ENCODE measurements at regions not wholly inside any gene's neighbourhood (a gene's known extent, or its start where the extent isn't known, plus 50 kb on each side); places are given as distances from the start of the nearest gene placed in this dataset.

DNA sequence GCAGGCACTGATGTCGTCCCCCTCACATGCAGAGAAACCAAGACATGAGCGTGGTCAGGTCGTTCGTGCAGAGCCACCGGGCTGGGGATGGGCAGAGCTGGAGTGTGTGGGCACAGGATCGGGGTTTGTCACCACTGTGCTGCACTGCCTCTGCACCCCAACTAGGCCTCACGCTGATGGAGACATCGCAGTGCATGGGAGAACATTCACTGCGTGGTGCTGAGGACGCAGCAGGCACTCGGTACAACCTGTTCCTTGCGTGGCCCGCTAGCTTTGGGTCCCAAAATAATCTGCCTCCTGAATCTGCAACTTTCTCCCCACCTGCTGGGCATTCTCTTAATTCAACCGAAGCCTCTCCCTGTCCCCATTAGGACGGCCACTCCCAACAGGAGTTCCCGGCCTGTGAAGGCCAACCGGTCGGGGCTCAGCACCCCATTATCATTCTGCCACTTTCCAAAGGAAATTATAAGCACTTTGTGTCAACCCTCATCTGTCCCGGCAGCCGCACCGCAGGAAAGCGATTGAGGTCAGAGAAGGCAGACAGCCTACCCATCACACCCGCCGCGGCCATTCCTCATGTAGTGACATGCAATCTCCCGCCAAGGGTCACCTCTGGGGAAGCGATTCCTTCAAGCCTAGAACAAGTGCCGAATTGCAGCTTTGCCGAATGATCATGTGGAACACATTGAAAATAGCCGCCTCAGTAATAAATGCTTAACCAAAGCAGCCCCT is 490.4 kb downstream of the MN1 start:
- no peaks in the 10 kb centered on the region for H3K27me3 ChIP-seq (ENCODE audit: insufficient read depth, low read depth, severe bottlenecking)
- no peak overlapping the region for H3K4me3 ChIP-seq (ENCODE audit: low read depth, low read length)
- TF ChIP-seq, protein P1, sequence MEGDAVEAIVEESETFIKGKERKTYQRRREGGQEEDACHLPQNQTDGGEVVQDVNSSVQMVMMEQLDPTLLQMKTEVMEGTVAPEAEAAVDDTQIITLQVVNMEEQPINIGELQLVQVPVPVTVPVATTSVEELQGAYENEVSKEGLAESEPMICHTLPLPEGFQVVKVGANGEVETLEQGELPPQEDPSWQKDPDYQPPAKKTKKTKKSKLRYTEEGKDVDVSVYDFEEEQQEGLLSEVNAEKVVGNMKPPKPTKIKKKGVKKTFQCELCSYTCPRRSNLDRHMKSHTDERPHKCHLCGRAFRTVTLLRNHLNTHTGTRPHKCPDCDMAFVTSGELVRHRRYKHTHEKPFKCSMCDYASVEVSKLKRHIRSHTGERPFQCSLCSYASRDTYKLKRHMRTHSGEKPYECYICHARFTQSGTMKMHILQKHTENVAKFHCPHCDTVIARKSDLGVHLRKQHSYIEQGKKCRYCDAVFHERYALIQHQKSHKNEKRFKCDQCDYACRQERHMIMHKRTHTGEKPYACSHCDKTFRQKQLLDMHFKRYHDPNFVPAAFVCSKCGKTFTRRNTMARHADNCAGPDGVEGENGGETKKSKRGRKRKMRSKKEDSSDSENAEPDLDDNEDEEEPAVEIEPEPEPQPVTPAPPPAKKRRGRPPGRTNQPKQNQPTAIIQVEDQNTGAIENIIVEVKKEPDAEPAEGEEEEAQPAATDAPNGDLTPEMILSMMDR (IDR thresholded peaks at IDR 0.05; ENCODE audit: low read depth, low read length), result no peak
- no peak overlapping the region for H3K27ac ChIP-seq
- H3K36me3 ChIP-seq, result no peaks in the 10 kb centered on the region
- H3K9me3 ChIP-seq (ENCODE audit: severe bottlenecking), result peaks cover 3% of the 10 kb centered on the region
- no peak for DNase-seq

GRCh38 chr22:27311698-27312550 is 489.6 kb downstream of the MN1 start:
- no peaks in the 10 kb centered on the region for H3K36me3 ChIP-seq
- no peak overlapping the region for H3K27ac ChIP-seq
- no peak for DNase-seq
- TF ChIP-seq, protein P1 (IDR thresholded peaks at IDR 0.05; ENCODE audit: low read depth, low read length), result no peak
- H3K9me3 ChIP-seq (ENCODE audit: severe bottlenecking), result peaks cover 3% of the 10 kb centered on the region
- H3K27me3 ChIP-seq (ENCODE audit: insufficient read depth, low read depth, severe bottlenecking), result no peaks in the 10 kb centered on the region
- H3K4me3 ChIP-seq (ENCODE audit: low read depth, low read length), result no peak overlapping the region

GRCh38 chr22:27312565-27312964 is 489.0 kb downstream of the MN1 start:
- Histone ChIP-seq H3K27me3 (ENCODE audit: insufficient read depth, low read depth, severe bottlenecking) (no peaks in the 10 kb centered on the region), H3K4me3 (ENCODE audit: low read depth, low read length) (no peak overlapping the region), H3K9me3 (ENCODE audit: severe bottlenecking) (peaks cover 3% of the 10 kb centered on the region), H3K27ac (no peak overlapping the region), H3K36me3 (no peaks in the 10 kb centered on the region)
- TF ChIP-seq, protein P1 (IDR thresholded peaks at IDR 0.05; ENCODE audit: low read depth, low read length), result no peak
- DNase-seq, result no peak

GRCh38 chr22:27312966-27313855 is 488.3 kb downstream of the MN1 start:
- H3K36me3 ChIP-seq, result no peaks in the 10 kb centered on the region
- H3K27me3 ChIP-seq (ENCODE audit: insufficient read depth, low read depth, severe bottlenecking), result no peaks in the 10 kb centered on the region
- TF ChIP-seq, protein P1 (IDR thresholded peaks at IDR 0.05; ENCODE audit: low read depth, low read length), result no peak
- no peak overlapping the region for H3K4me3 ChIP-seq (ENCODE audit: low read depth, low read length)
- no peak overlapping the region for H3K27ac ChIP-seq
- H3K9me3 ChIP-seq (ENCODE audit: severe bottlenecking), result peaks cover 2% of the 10 kb centered on the region
- DNase-seq, result no peak

GRCh38 chr22:27314276-27314807 is 487.2 kb downstream of the MN1 start:
- H3K4me3 ChIP-seq (ENCODE audit: low read depth, low read length), result no peak overlapping the region

More at GRCh38 chr22:27314276-27314807, 487.2 kb downstream of the MN1 start:
- Histone ChIP-seq H3K27me3 (ENCODE audit: insufficient read depth, low read depth, severe bottlenecking) (no peaks in the 10 kb centered on the region), H3K9me3 (ENCODE audit: severe bottlenecking) (no peaks in the 10 kb centered on the region), H3K36me3 (no peaks in the 10 kb centered on the region), H3K27ac (no peak overlapping the region)
- DNase-seq, result no peak
- TF ChIP-seq, protein P1 (IDR thresholded peaks at IDR 0.05; ENCODE audit: low read depth, low read length), result no peak
